D721Med (cell line): ENCODE measurements at regions not wholly inside any gene's neighbourhood (a gene's known extent, or its start where the extent isn't known, plus 50 kb on each side); places are given as distances from the start of the nearest gene placed in this dataset.

ENCODE experiments used
- DNase-seq: peaks from one replicate; pipeline ENCODE4 v3.0.0; 2011; ENCODE audit warnings: low spot score; ENCODE audit not compliant: insufficient read length
- FAIRE-seq: peaks from 2 replicates; lab custom pipeline; 2011; peaks lifted over from hg19 to GRCh38; lab: Jason Lieb, UNC
- TF ChIP-seq, protein P1 (sequence below): IDR thresholded peaks from 2 replicates; pipeline ENCODE4 v1.5.1; 2012; ENCODE audit warnings: mild to moderate bottlenecking, control low read depth; ENCODE audit not compliant: insufficient read depth; ENCODE audit errors: missing control alignments

DNA sequence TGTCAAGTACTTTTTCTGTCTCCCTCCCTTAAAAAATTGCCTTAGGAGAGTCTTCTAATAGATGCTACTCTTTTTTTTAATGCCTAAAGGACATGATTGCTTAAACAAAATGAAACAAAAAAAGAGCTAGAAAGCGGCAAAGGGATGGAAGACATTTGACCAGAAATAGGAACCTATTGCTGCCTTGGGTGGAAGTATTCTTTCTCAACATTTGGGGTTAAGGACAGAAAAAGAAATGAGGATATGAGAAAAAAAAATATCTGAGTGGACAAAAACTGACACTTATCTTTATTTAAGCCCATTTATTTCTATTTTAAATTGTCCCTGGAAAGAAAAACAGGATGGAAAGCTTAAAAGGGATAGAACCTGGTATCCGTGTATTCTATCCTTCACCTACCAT, 664.9 kb upstream of the CITED2 start:
- DNase-seq (no peak), FAIRE-seq (no peak)
- TF ChIP-seq, protein P1, sequence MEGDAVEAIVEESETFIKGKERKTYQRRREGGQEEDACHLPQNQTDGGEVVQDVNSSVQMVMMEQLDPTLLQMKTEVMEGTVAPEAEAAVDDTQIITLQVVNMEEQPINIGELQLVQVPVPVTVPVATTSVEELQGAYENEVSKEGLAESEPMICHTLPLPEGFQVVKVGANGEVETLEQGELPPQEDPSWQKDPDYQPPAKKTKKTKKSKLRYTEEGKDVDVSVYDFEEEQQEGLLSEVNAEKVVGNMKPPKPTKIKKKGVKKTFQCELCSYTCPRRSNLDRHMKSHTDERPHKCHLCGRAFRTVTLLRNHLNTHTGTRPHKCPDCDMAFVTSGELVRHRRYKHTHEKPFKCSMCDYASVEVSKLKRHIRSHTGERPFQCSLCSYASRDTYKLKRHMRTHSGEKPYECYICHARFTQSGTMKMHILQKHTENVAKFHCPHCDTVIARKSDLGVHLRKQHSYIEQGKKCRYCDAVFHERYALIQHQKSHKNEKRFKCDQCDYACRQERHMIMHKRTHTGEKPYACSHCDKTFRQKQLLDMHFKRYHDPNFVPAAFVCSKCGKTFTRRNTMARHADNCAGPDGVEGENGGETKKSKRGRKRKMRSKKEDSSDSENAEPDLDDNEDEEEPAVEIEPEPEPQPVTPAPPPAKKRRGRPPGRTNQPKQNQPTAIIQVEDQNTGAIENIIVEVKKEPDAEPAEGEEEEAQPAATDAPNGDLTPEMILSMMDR: no peak

DNA sequence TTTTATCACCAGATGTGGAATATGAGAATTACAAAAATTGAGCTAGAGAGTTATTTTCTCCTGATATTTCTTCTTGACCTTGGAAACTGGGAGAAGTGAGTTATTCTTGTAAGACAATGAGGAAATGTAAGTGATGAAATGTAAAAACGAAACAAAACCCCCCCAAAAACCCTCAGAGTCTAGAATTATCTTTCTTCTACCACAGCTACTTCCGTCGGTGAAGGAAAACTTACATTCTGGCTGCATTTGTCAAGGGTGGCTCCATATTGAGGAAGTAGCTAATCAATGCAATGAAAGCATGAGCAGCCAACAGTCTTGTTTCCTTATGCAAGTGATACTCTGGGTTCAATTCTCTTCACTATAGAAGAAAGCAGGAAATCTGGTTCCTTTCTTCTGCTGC, 661.7 kb upstream of the CITED2 start:
- FAIRE-seq (no peak), DNase-seq (no peak)
- TF ChIP-seq, protein P1: no peak

GRCh38 chr6:140032189-140032588, 657.7 kb upstream of the CITED2 start:
- TF ChIP-seq, protein P1: no peak
- no peak for FAIRE-seq

GRCh38 chr6:140029551-140029950, 655.1 kb upstream of the CITED2 start:
- DNase-seq: no peak
- no peak for FAIRE-seq
- TF ChIP-seq, protein P1: no peak

More at GRCh38 chr6:140032189-140032588, 657.7 kb upstream of the CITED2 start:
- DNase-seq: no peak

DNA sequence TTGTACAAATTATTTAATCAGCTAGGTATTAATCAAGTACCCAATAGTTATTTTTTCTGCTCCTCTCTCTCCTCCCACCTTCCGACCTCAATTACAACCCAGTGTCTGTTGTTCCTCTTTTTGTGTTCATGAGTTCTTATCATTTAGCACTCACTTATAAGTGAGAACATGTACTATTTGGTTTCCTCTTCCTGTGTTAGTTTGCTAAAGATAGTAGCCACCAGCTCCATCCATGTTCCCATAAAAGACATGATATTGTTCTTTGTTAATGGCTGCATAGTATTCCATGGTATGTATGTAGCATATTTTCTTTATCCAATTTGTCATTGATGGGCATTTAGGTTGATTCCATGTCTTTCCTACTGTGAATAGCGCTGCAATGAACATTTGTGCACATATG, 652.8 kb upstream of the CITED2 start:
- DNase-seq: no peak
- peak; percentile 6 for FAIRE-seq
- TF ChIP-seq, protein P1: no peak

DNA sequence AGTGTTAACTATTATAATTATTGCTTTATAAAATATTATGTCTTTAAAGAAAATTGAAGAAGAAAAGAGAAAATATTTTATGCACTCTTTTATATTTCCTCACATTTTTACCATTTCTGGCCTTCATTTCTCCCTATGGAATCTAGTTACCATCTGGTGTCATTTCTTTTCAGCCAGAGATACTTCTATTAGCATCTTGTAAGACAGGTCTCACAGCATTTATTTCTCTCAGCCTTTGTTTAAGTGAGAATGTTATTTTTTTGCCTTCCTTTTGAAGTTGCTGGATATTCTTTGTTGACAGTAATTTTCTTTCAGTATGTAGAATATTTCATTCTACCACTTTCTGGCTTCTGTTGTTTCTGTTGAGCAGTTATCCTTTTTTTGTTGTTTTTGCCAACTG, 652.1 kb upstream of the CITED2 start:
- no peak for FAIRE-seq
- TF ChIP-seq, protein P1: no peak
- no peak for DNase-seq

- TF ChIP-seq, protein P1: no peak
- DNase-seq (no peak), FAIRE-seq (no peak)
Observed at GRCh38 chr6:140025171-140025570, 650.7 kb upstream of the CITED2 start.
